Lung (tissue), 11 donors: ENCODE measurements at regions not wholly inside any gene's neighbourhood (a gene's known extent, or its start where the extent isn't known, plus 50 kb on each side); places are given as distances from the start of the nearest gene placed in this dataset.

Experiments
- ATAC-seq: fragments of 200-7000 bp; cut with Tn5 transposase; one replicate; pipeline ENCODE4 v1.9.1; 2020; ENCODE audit warnings: moderate number of reproducible peaks; ENCODE audit not compliant: insufficient read depth, low FRiP score
- DNase-seq, 3 donors: peaks; one replicate each; pipeline ENCODE4 v3.0.0-alpha.2; 2013 to 2017
- H3K27ac ChIP-seq, 2 donors: one replicate each; pipeline ENCODE4 v1.5.1; 2013; ENCODE audit warnings: mild to moderate bottlenecking in 2 of 2, moderate library complexity in 2 of 2, control low read depth in 1 of 2, inconsistent platforms in 1 of 2, low read depth in 1 of 2, low read length in 1 of 2
- H3K27me3 ChIP-seq, 3 donors: one replicate each; pipeline ENCODE4 v1.5.1; 2013; ENCODE audit warnings: low read length in 2 of 3; ENCODE audit not compliant: control insufficient read depth in 3 of 3, insufficient read depth in 3 of 3
- H3K36me3 ChIP-seq, 4 donors: one replicate each; pipeline ENCODE4 v1.5.1; 2013; ENCODE audit warnings: low read length in 4 of 4, mild to moderate bottlenecking in 1 of 4, moderate library complexity in 1 of 4; ENCODE audit not compliant: control insufficient read depth in 4 of 4, insufficient read depth in 4 of 4
- H3K4me1 ChIP-seq, 5 donors: one replicate each; pipeline ENCODE4 v1.5.1; 2013; ENCODE audit warnings: low read length in 5 of 5, mild to moderate bottlenecking in 2 of 5, moderate library complexity in 1 of 5; ENCODE audit not compliant: control insufficient read depth in 5 of 5, insufficient read depth in 5 of 5
- H3K4me3 ChIP-seq: one replicate; pipeline ENCODE4 v1.5.1; 2013; ENCODE audit warnings: mild to moderate bottlenecking, control low read depth, moderate library complexity
- H3K9ac ChIP-seq, 2 donors: one replicate each; pipeline ENCODE4 v1.5.1; 2013; ENCODE audit warnings: low read length in 2 of 2, control low read depth in 1 of 2; ENCODE audit not compliant: insufficient read depth in 1 of 2
- H3K9me3 ChIP-seq, 4 donors: one replicate each; pipeline ENCODE4 v1.5.1; 2013; ENCODE audit warnings: low read length in 3 of 4, mild to moderate bottlenecking in 1 of 4, moderate library complexity in 1 of 4; ENCODE audit not compliant: control insufficient read depth in 4 of 4, insufficient read depth in 3 of 4
- CTCF ChIP-seq: IDR thresholded peaks from 2 replicates; pipeline ENCODE4 v1.5.1; 2012; ENCODE audit warnings: mild to moderate bottlenecking; ENCODE audit errors: control extremely low read depth, extremely low read depth
- WGBS, 2 donors: extraction: QIAGEN DNeasy Blood & Tissue Kit; methylation state at CpG; one replicate each; pipeline ENCODE4 v1.1.7; 2013; 5-methylcytosine and 5-hydroxymethylcytosine counted together
- donor health status: control.
- donor health status: control.
- donor health status: Bipolar disorder and iron deficiency.
- donor health status: healthy.
- donor health status: DM: yes; HTN: yes; CAD: no.

- Histone ChIP-seq H3K4me3 (no peak overlapping the region), H3K27ac (no peak overlapping the region), H3K4me1 (no peaks in the 10 kb centered on the region), H3K36me3 (no peaks in the 10 kb centered on the region), H3K9ac (no peak overlapping the region), H3K9me3 (no peaks in the 10 kb centered on the region), H3K27me3 (no peaks in the 10 kb centered on the region)
- WGBS, 2 donors, result 61 to 79% methylated on average over 1 of the region's 1 CpG
- no peak for ATAC-seq
- no peak for DNase-seq
- no peak for TF ChIP-seq CTCF
Measured at GRCh38 chr17:71710816-71711215, 410.0 kb upstream of the SOX9 start.

GRCh38 chr17:71713846-71714245 is 407.0 kb upstream of the SOX9 start:
- TF ChIP-seq CTCF, result no peak
- H3K36me3 ChIP-seq, result no peaks in the 10 kb centered on the region
- H3K9me3 ChIP-seq, result peaks cover 0 to 7% (median under 1%) of the 10 kb centered on the region in 4 donors
- no peak overlapping the region for H3K4me3 ChIP-seq
- H3K27ac ChIP-seq, result no peak overlapping the region
- H3K4me1 ChIP-seq, result no peaks in the 10 kb centered on the region
- no peaks in the 10 kb centered on the region for H3K27me3 ChIP-seq
- H3K9ac ChIP-seq, result no peak overlapping the region
- DNase-seq (no peak), ATAC-seq (no peak)
- WGBS, 2 donors, result 80 to 84% methylated on average over 3 of the region's 3 CpGs

DNA sequence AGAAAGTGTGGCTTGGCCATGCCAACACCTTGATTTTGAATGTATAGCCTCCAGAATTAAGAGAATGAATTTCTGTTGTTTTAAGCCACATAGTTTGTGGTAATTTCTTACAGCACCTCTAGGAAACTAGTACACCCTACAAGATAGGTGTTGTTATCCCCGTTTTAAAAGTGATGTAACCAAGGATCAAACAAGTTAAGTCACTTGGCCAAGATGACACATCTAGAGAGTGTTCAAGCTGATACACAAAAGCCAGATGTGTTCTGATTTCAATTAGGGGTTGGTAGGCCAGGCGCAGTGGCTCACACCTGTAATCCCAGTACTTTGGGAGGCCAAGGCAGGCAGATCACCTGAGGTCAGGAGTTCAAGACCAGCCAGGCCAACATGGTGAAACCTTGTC is 396.5 kb upstream of the SOX9 start:
- no peak overlapping the region for H3K27ac ChIP-seq
- no peaks in the 10 kb centered on the region for H3K27me3 ChIP-seq
- ATAC-seq (no peak), DNase-seq (no peak)
- H3K36me3 ChIP-seq, result no peaks in the 10 kb centered on the region
- H3K9me3 ChIP-seq, result no peaks in the 10 kb centered on the region
- H3K4me3 ChIP-seq, result no peak overlapping the region
- H3K9ac ChIP-seq, result no peak overlapping the region
- peaks cover 0 to 19% (median 1%) of the 10 kb centered on the region in 5 donors for H3K4me1 ChIP-seq
- TF ChIP-seq CTCF, result no peak
- 88 to 90% methylated on average over 2 of the region's 2 CpGs for WGBS, 2 donors

- no peaks in the 10 kb centered on the region for H3K36me3 ChIP-seq
- no peaks in the 10 kb centered on the region for H3K27me3 ChIP-seq
- no peak for TF ChIP-seq CTCF
- H3K4me3 ChIP-seq, result no peak overlapping the region
- no peak overlapping the region for H3K9ac ChIP-seq
- 58 to 75% methylated on average over 3 of the region's 3 CpGs for WGBS, 2 donors
- H3K4me1 ChIP-seq, result peaks cover 0 to 19% (median 1%) of the 10 kb centered on the region in 5 donors
- peak in 1 of 3 donors; percentile 43 for DNase-seq
- no peak overlapping the region for H3K27ac ChIP-seq
- ATAC-seq, result no peak
- H3K9me3 ChIP-seq, result no peaks in the 10 kb centered on the region
Measured at GRCh38 chr17:71725811-71726210, 395.0 kb upstream of the SOX9 start.
